NCI-H1436 treated with DMSO at 0.1 percent for 48 hours (cell line): ENCODE measurements at regions not wholly inside any gene's neighbourhood (a gene's known extent, or its start where the extent isn't known, plus 50 kb on each side); places are given as distances from the start of the nearest gene placed in this dataset.

ENCODE experiments used
- DNase-seq: peaks from one replicate; lab custom pipeline; 2025; lab: John Stamatoyannopoulos, UW

DNA sequence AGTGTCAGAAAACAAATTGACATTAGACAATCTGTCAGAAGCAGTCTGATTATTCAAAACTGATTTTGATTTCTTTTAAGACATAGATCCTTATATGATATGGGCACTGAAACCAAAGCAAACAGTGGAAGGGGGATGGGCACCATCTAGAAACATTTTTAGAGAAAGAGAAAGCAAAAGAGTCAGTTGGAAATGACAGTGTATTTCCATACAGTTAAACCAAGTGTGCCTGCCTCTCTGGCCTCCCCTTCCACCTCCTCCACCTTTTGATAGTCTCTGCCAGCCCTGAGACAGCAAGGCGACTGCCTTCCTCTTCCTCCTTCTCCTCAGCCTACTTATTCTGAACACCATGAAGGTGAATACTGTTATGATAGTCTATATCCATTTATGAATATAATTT is 949.7 kb downstream of the AMY1C start:
- DNase-seq, result no peak

DNA sequence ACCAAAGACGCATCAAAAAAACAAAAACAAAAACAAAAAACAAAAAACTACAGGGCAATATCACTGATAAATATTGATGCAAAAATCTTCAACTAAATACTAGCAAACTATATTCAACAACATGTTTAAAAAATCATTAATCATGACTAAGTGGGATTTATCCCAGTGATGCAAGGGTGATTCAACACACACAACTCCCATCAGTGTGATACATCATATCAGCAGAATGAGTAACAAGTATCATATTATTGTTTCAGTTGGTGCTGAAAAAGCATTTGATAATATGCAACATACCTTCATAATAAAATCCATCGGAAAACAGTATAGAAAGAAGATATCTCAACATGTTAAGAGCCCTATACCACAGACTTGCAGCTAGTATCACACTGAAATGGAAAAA is 953.0 kb downstream of the AMY1C start:
- DNase-seq, result no peak

GRCh38 chr1:104706631-104707147 is 957.0 kb downstream of the AMY1C start:
- DNase-seq, result no peak

- no peak for DNase-seq
Observed at GRCh38 chr1:104718752-104719151, 969.1 kb downstream of the AMY1C start.

GRCh38 chr1:104720741-104721140 is 971.0 kb downstream of the AMY1C start:
- DNase-seq, result no peak

DNA sequence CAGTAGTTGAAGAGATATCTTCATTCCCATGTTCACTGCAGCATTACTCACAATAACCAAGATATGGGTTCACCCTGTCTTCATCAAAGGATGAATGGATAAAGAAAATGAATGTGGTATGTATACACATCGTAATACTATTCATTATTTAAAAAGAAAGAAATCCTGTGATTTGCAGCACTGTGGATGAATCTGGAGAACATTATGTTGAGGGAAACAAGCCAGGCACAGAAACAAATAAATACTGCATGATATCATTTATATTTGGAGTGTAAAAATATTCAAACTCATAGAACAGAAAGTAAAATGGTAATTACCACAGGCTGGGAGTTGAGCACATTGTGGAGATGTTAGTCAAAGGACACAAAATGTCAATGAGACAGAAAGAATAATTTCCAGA is 977.2 kb downstream of the AMY1C start:
- no peak for DNase-seq

- no peak for DNase-seq
Observed at GRCh38 chr1:104733866-104734265, 984.2 kb downstream of the AMY1C start.

- DNase-seq, result no peak
Observed at GRCh38 chr1:104745875-104746274, 996.2 kb downstream of the AMY1C start.

DNA sequence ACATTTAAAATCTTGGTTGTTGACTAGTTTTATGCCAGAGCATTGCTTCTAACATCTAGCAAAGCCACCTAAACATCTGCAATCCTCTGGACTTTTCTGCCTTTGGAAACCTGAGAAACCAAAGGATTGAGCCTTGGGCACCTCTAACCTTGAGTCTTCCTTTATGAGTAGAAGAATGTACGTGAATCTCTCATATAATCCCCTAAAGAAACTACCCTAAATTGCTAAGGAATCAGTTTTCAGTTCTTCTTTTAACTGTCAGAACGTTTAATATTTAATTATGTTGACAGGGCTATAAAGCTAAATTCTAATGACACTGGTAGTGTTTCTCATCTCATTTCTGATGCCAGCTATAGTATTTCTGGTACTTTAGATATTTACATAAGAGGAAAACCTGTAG is 997.3 kb downstream of the AMY1C start:
- DNase-seq, result no peak

- DNase-seq, result no peak
Observed at GRCh38 chr1:104760017-104760416, 1010.3 kb downstream of the AMY1C start.

- no peak for DNase-seq
Observed at GRCh38 chr1:104761961-104762570, 1012.4 kb downstream of the AMY1C start.

DNA sequence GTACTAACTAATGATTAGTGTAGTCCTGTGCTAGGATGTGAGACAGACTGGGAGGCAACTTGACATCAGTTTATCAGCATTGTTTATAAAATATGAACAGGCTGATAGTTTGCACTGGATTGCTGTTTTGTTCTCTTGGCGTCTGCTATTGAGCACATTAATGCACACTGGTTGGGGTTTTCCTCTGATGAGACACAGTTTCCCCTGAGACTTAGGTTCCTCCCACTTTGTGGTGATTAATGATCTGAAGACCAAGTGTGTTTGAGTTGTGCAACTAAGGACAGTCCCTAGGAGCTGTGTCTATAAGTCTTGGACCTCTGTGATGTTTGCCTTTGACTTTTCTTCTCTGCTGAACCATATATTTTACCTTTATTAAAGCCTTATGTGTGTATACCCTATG is 1015.4 kb downstream of the AMY1C start:
- no peak for DNase-seq

DNA sequence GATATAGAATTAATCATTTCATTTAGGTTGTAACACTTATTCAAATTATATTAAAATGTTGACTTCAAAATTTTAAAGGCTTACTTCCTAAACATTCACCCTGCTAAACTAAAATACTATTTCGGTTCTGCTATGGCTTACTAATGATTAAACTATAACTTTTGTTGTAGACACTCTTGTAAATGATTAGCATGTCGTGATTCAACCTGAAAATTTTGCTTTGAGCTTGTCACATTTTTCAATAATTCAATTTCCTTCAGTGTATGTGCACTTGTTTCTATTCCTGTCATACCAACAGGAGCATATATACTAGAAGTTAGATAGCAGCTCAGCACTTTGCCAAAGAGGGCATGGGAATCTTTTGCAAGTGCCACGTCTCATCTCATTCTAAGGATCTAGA is 1018.8 kb downstream of the AMY1C start:
- no peak for DNase-seq

DNA sequence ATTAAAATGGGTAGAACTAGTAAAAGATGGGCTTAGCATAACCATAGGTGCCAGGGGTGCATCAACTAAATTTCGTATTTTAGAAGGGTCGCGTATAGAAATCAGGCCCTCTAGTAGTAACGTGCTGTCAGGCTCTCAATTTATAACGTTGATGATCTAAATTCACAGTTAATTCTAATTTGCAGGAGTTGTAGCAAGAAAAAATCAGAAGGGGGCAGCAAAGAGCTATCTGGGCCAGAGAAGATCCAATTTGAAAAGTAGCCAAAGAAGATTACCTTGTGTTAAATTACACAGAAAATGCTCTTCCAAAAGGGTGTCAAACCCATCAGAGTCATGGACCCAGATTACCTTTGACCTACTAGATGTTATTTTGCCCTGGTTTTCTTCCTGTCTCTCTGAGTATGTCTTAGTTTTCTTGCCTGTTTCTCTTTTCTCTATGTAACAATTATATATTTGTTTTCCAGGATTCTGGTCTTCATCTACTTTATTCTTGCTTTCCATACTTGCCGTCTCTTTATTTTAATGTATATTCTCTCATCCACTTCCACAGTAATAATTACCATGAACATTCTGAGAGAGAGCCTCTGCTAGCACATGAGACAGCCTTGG is 1030.9 kb downstream of the AMY1C start:
- DNase-seq, result peak; percentile 19

GRCh38 chr1:104785575-104786187 is 1036.0 kb downstream of the AMY1C start:
- DNase-seq, result no peak

DNA sequence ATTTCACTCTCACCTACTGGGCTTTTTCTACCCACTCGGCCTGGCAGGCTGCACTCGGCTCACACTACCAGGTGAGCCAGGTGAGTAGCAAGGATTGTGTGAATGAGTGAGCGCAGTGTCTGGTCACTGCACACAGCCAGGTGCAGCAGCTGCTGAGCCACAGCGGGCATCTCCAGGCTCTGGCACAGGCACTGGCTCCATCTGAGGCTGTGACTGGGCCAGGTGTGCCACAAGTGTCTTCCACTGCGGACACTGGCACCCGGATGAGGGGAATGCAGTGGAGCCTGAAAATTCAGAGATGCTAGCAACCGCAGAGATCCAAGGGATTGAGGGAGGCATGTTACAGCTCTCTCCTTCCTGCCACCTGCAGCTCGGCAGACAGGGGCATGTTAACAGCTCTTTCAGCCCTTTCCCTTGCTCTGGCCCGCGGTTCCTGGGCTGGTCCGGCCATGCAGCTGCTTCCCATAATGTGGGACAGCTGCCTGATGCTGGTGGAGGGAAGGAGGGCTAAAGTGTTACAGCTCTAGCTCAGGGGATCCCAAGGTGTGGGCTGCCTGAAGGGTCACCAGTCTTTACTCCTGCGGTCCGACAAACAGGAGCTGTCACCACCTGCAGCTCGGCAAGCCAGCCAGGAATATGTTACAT is 1038.3 kb downstream of the AMY1C start:
- DNase-seq, result no peak

DNA sequence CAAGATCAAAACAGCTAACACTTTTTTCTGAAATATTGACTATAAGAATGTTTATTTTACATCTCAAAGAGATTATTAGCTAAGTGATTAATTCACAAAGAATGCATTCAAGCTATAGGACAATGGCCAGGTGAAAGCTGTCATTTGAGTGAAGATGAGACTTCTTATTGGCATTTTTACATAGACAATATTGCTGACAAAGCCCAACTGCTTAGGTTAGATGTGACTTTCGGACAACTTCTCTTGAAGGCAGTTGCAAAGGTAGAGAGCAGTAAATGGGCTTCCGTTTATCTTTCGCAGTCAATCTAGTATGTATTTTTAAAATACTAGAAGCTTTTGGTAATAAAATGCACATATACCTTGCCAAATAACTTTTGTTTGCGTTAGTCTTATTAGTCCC is 1041.3 kb downstream of the AMY1C start:
- DNase-seq, result no peak

DNA sequence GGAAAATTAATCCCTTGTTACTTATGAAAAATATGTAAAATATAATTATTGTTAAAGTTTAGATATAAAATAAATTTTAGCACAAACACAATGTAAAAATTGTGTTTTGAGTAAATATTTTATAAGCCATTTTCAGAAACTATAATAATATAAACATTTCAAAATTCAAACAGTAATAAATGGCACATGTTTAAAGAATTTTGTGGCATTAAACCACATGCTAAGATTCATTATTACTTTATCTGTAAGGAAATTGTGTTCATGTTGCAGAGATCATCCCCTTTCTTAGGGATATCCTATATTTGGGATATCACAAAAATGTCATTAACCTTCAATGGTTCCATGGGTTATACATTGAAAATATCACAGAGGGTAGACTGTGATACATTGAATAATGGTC is 1044.3 kb downstream of the AMY1C start:
- no peak for DNase-seq

DNA sequence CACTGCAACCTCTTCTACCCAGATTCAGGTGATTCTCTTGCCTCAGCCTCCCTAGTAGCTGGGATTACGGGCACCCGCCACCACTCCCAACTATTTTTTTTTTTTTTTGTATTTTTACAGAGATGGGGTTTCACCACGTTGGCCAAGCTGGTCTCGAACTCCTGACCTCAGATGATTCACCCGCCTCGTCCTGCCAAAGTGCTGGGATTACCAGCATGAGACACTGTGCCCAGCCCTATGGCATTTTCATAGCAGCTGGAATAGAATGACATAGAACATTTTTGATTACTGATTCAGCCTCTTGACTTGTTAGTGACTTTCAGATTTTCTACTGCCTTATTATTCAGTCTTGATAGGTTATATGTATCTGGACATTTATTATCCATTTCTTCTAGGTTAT is 1046.2 kb downstream of the AMY1C start:
- no peak for DNase-seq

GRCh38 chr1:104797982-104798381 is 1048.3 kb downstream of the AMY1C start:
- no peak for DNase-seq

DNA sequence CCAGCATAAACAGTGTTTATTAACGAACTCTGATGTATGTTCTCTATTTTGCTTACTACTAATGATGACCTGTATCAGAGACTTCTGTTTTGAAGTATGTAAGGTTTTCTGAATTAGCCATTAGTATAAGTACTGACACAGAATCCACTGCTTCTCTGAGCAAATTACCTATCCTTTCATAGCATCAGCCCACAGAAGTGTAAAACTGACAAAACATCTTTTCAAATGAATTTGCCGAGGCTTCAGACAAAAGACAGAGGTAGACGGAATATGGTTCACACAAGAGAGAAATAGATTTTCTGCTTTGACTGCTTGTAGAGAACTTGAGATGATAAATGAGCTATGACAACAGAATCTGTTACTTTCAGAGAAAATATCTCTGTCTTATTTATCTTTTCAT is 1051.6 kb downstream of the AMY1C start:
- no peak for DNase-seq

DNA sequence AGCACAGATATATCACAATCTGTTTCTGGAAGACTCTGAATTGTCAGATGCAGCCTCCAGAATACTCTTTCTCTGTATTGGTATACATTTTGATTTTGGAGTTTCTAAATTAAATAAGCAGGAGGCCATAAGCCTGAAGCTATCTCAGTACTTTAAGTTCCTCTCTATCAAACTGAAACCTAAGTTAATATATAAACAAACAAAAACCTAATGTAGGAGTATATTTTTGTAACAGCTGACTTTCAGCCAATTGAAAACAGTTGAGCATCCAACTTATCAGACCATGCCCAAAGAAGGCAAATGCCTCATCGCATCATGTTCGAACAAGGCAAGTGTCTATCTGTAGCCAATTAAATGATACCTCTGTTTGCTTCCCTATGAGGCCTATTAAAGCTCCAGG is 1054.4 kb downstream of the AMY1C start:
- no peak for DNase-seq

GRCh38 chr1:104807590-104807989 is 1057.9 kb downstream of the AMY1C start:
- no peak for DNase-seq
